Mesothelial cell of epicardium (in vitro differentiated cells): ENCODE measurements at regions not wholly inside any gene's neighbourhood (a gene's known extent, or its start where the extent isn't known, plus 50 kb on each side); places are given as distances from the start of the nearest gene placed in this dataset.
"Not testable (repeated sequence)": the region's sequence is repeated elsewhere in the genome, so short reads cannot be mapped to it uniquely, and the experiment has no call there.

Source experiments
- DNase-seq, 2 experiments: peaks; one replicate each; pipeline ENCODE4 v3.0.0; 2021; ENCODE audit warnings: low spot score in 2 of 2; ENCODE audit not compliant: unreplicated experiment in 2 of 2
- H3K27ac Mint-ChIP-seq: 2 replicates; pipeline ENCODE4 v1.8.0; 2021; ENCODE audit warnings: mixed read lengths
- H3K27me3 Mint-ChIP-seq: 2 replicates; pipeline ENCODE4 v1.8.0; 2021; ENCODE audit warnings: low read depth, mixed read lengths
- H3K36me3 Mint-ChIP-seq: 2 replicates; pipeline ENCODE4 v1.8.0; 2021; ENCODE audit warnings: mixed read lengths
- H3K4me1 Mint-ChIP-seq: 2 replicates; pipeline ENCODE4 v1.8.0; 2021; ENCODE audit warnings: mixed read lengths
- H3K4me3 Mint-ChIP-seq: 2 replicates; pipeline ENCODE4 v1.8.0; 2021; ENCODE audit warnings: mild to moderate bottlenecking, moderate library complexity, mixed read lengths
- H3K9me3 Mint-ChIP-seq: 2 replicates; pipeline ENCODE4 v1.8.0; 2021; ENCODE audit warnings: mixed read lengths

- H3K9me3 Mint-ChIP-seq, H3K36me3 Mint-ChIP-seq, H3K4me1 Mint-ChIP-seq, H3K4me3 Mint-ChIP-seq, DNase-seq, H3K27me3 Mint-ChIP-seq, H3K27ac Mint-ChIP-seq: not testable (repeated sequence)
Measured at GRCh38 chr15:32342772-32343199, 60.3 kb downstream of the GOLGA8K start.

- H3K4me1 Mint-ChIP-seq, H3K36me3 Mint-ChIP-seq, H3K27me3 Mint-ChIP-seq, H3K27ac Mint-ChIP-seq, DNase-seq, H3K9me3 Mint-ChIP-seq, H3K4me3 Mint-ChIP-seq: not testable (repeated sequence)
Measured at GRCh38 chr15:32342268-32342667, 60.8 kb downstream of the GOLGA8K start.

DNA sequence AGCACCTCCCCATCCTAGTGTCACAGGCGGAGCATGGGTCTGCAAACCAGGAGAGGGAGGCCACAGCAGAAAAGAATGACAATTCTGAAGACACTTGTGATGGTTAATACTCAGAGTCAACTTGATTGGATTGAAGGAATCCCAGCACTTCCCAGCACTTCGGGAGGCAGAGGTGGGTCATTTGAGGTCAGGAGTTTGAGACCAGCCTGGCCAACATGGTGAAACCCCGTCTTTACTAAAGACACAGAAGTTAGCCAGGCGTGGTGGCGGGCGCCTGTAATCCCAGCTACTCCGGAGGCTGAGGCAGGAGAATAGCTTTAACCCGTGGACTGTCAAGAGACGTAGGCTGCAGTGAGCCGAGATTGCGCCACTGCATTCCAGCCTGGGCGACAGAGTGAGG is 61.6 kb downstream of the GOLGA8K start:
- H3K27ac Mint-ChIP-seq, H3K36me3 Mint-ChIP-seq, H3K4me1 Mint-ChIP-seq, DNase-seq, H3K9me3 Mint-ChIP-seq, H3K27me3 Mint-ChIP-seq: not testable (repeated sequence)
- H3K4me3 Mint-ChIP-seq: peak overlapping the region; percentile 45

DNA sequence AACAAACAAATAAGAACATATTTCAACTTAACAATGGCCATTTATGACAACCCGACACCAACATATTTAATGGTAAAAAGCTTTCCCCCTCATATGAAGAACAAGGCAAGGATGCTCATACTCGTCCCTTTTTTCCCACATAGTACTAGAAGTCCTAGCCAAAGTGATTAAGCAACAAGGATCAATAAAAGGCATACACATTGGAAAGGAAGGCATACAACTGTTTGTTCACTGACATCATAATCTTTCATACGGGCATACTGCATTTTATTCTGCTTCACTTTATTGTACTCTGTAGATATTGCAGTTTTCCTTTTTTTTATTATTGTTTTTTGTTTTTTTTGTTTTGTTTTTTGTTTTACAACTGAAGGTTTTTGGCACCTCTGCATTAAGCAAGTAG is 66.3 kb downstream of the GOLGA8K start:
- not testable (repeated sequence) for H3K27me3 Mint-ChIP-seq, H3K9me3 Mint-ChIP-seq, H3K4me1 Mint-ChIP-seq, DNase-seq, H3K4me3 Mint-ChIP-seq, H3K36me3 Mint-ChIP-seq, H3K27ac Mint-ChIP-seq

- not testable (repeated sequence) for H3K9me3 Mint-ChIP-seq, H3K4me1 Mint-ChIP-seq, H3K27me3 Mint-ChIP-seq, H3K27ac Mint-ChIP-seq, H3K4me3 Mint-ChIP-seq, DNase-seq, H3K36me3 Mint-ChIP-seq
Measured at GRCh38 chr15:32323353-32323752, 79.7 kb downstream of the GOLGA8K start.

GRCh38 chr15:32319247-32319646 is 83.8 kb downstream of the GOLGA8K start:
- not testable (repeated sequence) for DNase-seq, H3K4me1 Mint-ChIP-seq, H3K9me3 Mint-ChIP-seq, H3K27ac Mint-ChIP-seq, H3K27me3 Mint-ChIP-seq, H3K36me3 Mint-ChIP-seq, H3K4me3 Mint-ChIP-seq

DNA sequence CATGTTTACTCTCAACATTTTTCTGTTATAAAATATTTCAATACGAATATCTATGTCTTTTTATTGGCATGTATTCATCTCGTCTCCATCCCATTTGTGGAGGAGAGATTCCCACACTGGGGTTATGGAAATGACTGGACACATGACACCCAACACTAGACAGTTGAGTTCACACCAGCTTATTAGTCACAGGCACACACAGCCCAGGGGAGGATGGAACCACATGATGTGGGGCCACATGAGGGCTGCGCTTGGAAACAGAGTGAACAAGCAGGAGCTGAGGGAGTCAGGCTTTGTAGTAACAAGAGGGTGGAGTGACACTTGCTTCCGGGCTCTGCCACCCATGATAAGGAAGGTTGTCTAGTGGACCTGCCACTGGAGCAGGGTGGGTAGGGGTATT is 86.6 kb downstream of the GOLGA8K start:
- not testable (repeated sequence) for DNase-seq, H3K36me3 Mint-ChIP-seq, H3K4me1 Mint-ChIP-seq

GRCh38 chr15:32315079-32315939 is 87.8 kb downstream of the GOLGA8K start:
- H3K27ac Mint-ChIP-seq, H3K4me1 Mint-ChIP-seq, H3K36me3 Mint-ChIP-seq, DNase-seq, H3K4me3 Mint-ChIP-seq, H3K27me3 Mint-ChIP-seq, H3K9me3 Mint-ChIP-seq: not testable (repeated sequence)

More for the DNA sequence above, 86.6 kb downstream of the GOLGA8K start:
- H3K27me3 Mint-ChIP-seq, H3K9me3 Mint-ChIP-seq, H3K27ac Mint-ChIP-seq, H3K4me3 Mint-ChIP-seq: not testable (repeated sequence)

- not testable (repeated sequence) for H3K27ac Mint-ChIP-seq, H3K36me3 Mint-ChIP-seq, H3K9me3 Mint-ChIP-seq, H3K4me3 Mint-ChIP-seq, DNase-seq, H3K27me3 Mint-ChIP-seq, H3K4me1 Mint-ChIP-seq
Measured at GRCh38 chr15:32313446-32314209, 89.5 kb downstream of the GOLGA8K start.

GRCh38 chr15:32312721-32313120 is 90.4 kb downstream of the GOLGA8K start:
- H3K9me3 Mint-ChIP-seq, DNase-seq, H3K27ac Mint-ChIP-seq, H3K4me3 Mint-ChIP-seq, H3K27me3 Mint-ChIP-seq, H3K4me1 Mint-ChIP-seq, H3K36me3 Mint-ChIP-seq: not testable (repeated sequence)

DNA sequence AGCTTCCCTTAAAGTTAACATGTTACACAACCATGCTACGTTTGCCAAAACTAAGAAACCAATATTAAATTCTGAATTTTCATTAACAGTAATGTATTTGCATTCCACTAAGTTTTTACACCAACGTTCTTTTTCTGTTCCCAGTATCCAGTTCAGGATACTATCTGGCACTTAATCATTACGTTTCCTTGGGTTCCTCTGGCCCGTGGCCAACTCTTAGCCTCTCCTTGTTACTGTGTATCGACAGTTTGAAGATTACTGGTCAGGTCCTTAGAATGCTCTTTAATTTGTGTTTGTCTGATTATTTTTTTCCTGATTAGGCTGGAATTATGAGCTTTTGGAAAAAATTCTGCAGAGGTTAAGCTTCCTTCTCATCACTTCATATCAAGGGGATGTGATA is 95.5 kb downstream of the GOLGA8K start:
- not testable (repeated sequence) for H3K27me3 Mint-ChIP-seq, H3K9me3 Mint-ChIP-seq, H3K4me3 Mint-ChIP-seq, H3K4me1 Mint-ChIP-seq, H3K27ac Mint-ChIP-seq, H3K36me3 Mint-ChIP-seq
- DNase-seq: peak; percentile 20 to 37

- H3K27ac Mint-ChIP-seq, H3K4me3 Mint-ChIP-seq, H3K9me3 Mint-ChIP-seq, H3K4me1 Mint-ChIP-seq, DNase-seq, H3K36me3 Mint-ChIP-seq, H3K27me3 Mint-ChIP-seq: not testable (repeated sequence)
Measured at GRCh38 chr15:32276200-32276830, 126.8 kb downstream of the GOLGA8K start.

DNA sequence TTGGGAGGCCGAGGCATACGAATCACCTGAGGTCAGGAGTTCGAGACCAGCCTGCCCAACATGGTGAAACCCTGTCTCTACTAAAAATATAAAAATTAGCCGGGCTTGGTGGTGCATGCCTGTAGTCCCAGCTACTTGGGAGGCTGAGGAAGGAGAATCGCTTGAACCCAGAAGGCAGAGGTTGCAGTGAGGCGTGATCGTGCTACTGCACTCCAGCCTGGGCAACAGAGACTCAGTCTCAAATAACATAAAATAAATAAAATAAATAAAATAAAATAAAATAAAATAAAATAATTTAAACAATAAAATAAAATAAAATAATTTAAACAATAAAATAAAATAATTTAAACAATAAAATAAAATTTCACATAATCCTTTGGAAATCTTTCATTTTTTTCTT is 149.1 kb downstream of the GOLGA8K start:
- H3K36me3 Mint-ChIP-seq, DNase-seq, H3K27ac Mint-ChIP-seq, H3K27me3 Mint-ChIP-seq, H3K4me3 Mint-ChIP-seq, H3K9me3 Mint-ChIP-seq, H3K4me1 Mint-ChIP-seq: not testable (repeated sequence)

GRCh38 chr15:32249207-32249606 is 153.9 kb downstream of the GOLGA8K start:
- H3K36me3 Mint-ChIP-seq, DNase-seq, H3K4me1 Mint-ChIP-seq, H3K27me3 Mint-ChIP-seq, H3K27ac Mint-ChIP-seq, H3K4me3 Mint-ChIP-seq, H3K9me3 Mint-ChIP-seq: not testable (repeated sequence)
